ENCODE measurements at regions not wholly inside any gene's neighbourhood (a gene's known extent, or its start where the extent isn't known, plus 50 kb on each side); places are given as distances from the start of the nearest gene placed in this dataset.

GRCh38 chr20:48307277-48307676 is 520.5 kb downstream of the PREX1 start:
- Histone ChIP-seq H3K79me2 (ENCODE audit: insufficient read depth, low read length) (no peaks in the 10 kb centered on the region), H3K27ac (ENCODE audit: low read depth in 1 of 2, low read length in 2 of 2) (no peak overlapping the region), H3K4me1 (ENCODE audit: control insufficient read depth in 1 of 2, insufficient read depth in 2 of 2, low read length in 2 of 2) (no peaks in the 10 kb centered on the region), H3K9ac (ENCODE audit: insufficient read depth, low read length, poor library complexity, severe bottlenecking) (no peak overlapping the region), H3K36me3 (replicated peaks in 1 of 2; ENCODE audit: control insufficient read depth in 1 of 2, insufficient read depth in 2 of 2, low read length in 2 of 2) (no peaks in the 10 kb centered on the region), H3K9me3 (replicated peaks in 1 of 2; ENCODE audit: control insufficient read depth in 1 of 2, insufficient read depth in 1 of 2, low read length in 2 of 2) (no peaks in the 10 kb centered on the region), H3K4me2 (replicated peaks; ENCODE audit: extremely low read depth, low read length, poor library complexity, severe bottlenecking) (no peak overlapping the region), H2AFZ (ENCODE audit: insufficient read depth, low read depth, low read length, poor library complexity, severe bottlenecking) (no peak overlapping the region), H3K27me3 (ENCODE audit: control insufficient read depth in 2 of 2, insufficient read depth in 2 of 2, low read length in 2 of 2) (no peaks in the 10 kb centered on the region), H3K4me3 (replicated peaks in 1 of 3; ENCODE audit: low read depth in 2 of 3, low read length in 3 of 3) (no peak overlapping the region), H4K20me1 (ENCODE audit: insufficient read depth, low read length) (no peaks in the 10 kb centered on the region)
- DNase-seq: no peak
- Mint-ChIP-seq H3K27ac (no peak overlapping the region), H3K4me1 (no peaks in the 10 kb centered on the region), H3K4me3 (no peak overlapping the region), H3K9me3 (peaks cover 0 to 2% (median 0%) of the 10 kb centered on the region in 7 donors), H3K36me3 (no peaks in the 10 kb centered on the region), H3K27me3 (ENCODE audit: low read depth in 3 of 3) (peaks cover 3 to 14% (median 14%) of the 10 kb centered on the region in 3 donors)
- intact Hi-C loops (cut with micrococcal nuclease): no loop called here
- WGBS (ENCODE audit: insufficient coverage): 74% methylated on average over 6 of the region's 10 CpGs
- TF ChIP-seq CTCF (IDR thresholded peaks at IDR 0.05): no peak

- DNase-seq: no peak
- intact Hi-C loops (cut with micrococcal nuclease): no loop called here
- H3K27ac ChIP-seq (ENCODE audit: low read depth in 1 of 2, low read length in 2 of 2): no peak overlapping the region
- H3K27me3 Mint-ChIP-seq (ENCODE audit: low read depth in 3 of 3): peaks cover 4 to 12% (median 6%) of the 10 kb centered on the region in 3 donors
- WGBS (ENCODE audit: insufficient coverage): 86% methylated on average over 1 of the region's 4 CpGs
- no peaks in the 10 kb centered on the region for H3K27me3 ChIP-seq (ENCODE audit: control insufficient read depth in 2 of 2, insufficient read depth in 2 of 2, low read length in 2 of 2)
- no peaks in the 10 kb centered on the region for H3K36me3 Mint-ChIP-seq
- peaks cover 0 to 2% (median 0%) of the 10 kb centered on the region in 7 donors for H3K9me3 Mint-ChIP-seq
- no peaks in the 10 kb centered on the region for H3K4me1 ChIP-seq (ENCODE audit: control insufficient read depth in 1 of 2, insufficient read depth in 2 of 2, low read length in 2 of 2)
- no peak overlapping the region for H3K27ac Mint-ChIP-seq
- no peaks in the 10 kb centered on the region for H3K79me2 ChIP-seq (ENCODE audit: insufficient read depth, low read length)
- no peaks in the 10 kb centered on the region for H3K4me1 Mint-ChIP-seq
- no peak overlapping the region for H2AFZ ChIP-seq (ENCODE audit: insufficient read depth, low read depth, low read length, poor library complexity, severe bottlenecking)
- H3K4me3 Mint-ChIP-seq: no peak overlapping the region
- H3K4me2 ChIP-seq (replicated peaks; ENCODE audit: extremely low read depth, low read length, poor library complexity, severe bottlenecking): no peak overlapping the region
- no peak overlapping the region for H3K4me3 ChIP-seq (replicated peaks in 1 of 3; ENCODE audit: low read depth in 2 of 3, low read length in 3 of 3)
- H4K20me1 ChIP-seq (ENCODE audit: insufficient read depth, low read length): no peaks in the 10 kb centered on the region
- no peak overlapping the region for H3K9ac ChIP-seq (ENCODE audit: insufficient read depth, low read length, poor library complexity, severe bottlenecking)
- H3K36me3 ChIP-seq (replicated peaks in 1 of 2; ENCODE audit: control insufficient read depth in 1 of 2, insufficient read depth in 2 of 2, low read length in 2 of 2): no peaks in the 10 kb centered on the region
- H3K9me3 ChIP-seq (replicated peaks in 1 of 2; ENCODE audit: control insufficient read depth in 1 of 2, insufficient read depth in 1 of 2, low read length in 2 of 2): no peaks in the 10 kb centered on the region
- no peak for TF ChIP-seq CTCF (IDR thresholded peaks at IDR 0.05)
Measured at GRCh38 chr20:48302844-48303542, 517.7 kb upstream of the SULF2 start.

Measured in CD14-positive monocyte (primary cell).